Vagina (tissue), 2 donors: ENCODE measurements at regions not wholly inside any gene's neighbourhood (a gene's known extent, or its start where the extent isn't known, plus 50 kb on each side); places are given as distances from the start of the nearest gene placed in this dataset.

ENCODE experiments used
- DNase-seq, 2 donors: peaks; one replicate each; pipeline ENCODE4 v3.0.0-alpha.2; 2017; ENCODE audit errors: extremely low spot score in 2 of 2
- H3K27ac ChIP-seq: fragments of 200-600 bp; sonication (generic); one replicate; pipeline ENCODE4 v1.5.1; 2019
- H3K27me3 ChIP-seq: fragments of 200-600 bp; sonication (generic); one replicate; pipeline ENCODE4 v1.5.1; 2019
- H3K36me3 ChIP-seq, 2 donors: fragments of 200-600 bp; sonication (generic); one replicate each; pipeline ENCODE4 v1.5.1; 2017 to 2019
- H3K4me1 ChIP-seq: fragments of 200-600 bp; sonication (generic); one replicate; pipeline ENCODE4 v1.5.1; 2019
- H3K4me3 ChIP-seq, 2 donors: fragments of 200-600 bp; sonication (generic); 1 replicate in 1 of 2; 2 replicates in 1 of 2; pipeline ENCODE4 v1.5.1; 2016 to 2019
- H3K9me3 ChIP-seq: fragments of 200-600 bp; sonication (generic); one replicate; pipeline ENCODE4 v1.5.1; 2019
- POLR2A ChIP-seq, 2 donors: fragments of 450-650 bp; IDR thresholded peaks; one replicate each; pipeline ENCODE4 v1.6.1; 2017; ENCODE audit warnings: antibody characterized with exemption in 2 of 2, mild to moderate bottlenecking in 2 of 2, moderate library complexity in 2 of 2
- POLR2AphosphoS5 ChIP-seq, 2 donors: sonication (generic); formaldehyde crosslinking; IDR thresholded peaks; one replicate each; pipeline ENCODE4 v1.9.0; 2017; ENCODE audit warnings: antibody characterized with exemption in 2 of 2, mild to moderate bottlenecking in 2 of 2, low read depth in 1 of 2; ENCODE audit not compliant: insufficient read depth in 1 of 2
- intact Hi-C: fragments of 100-400 bp; cut with DNase I; formaldehyde crosslinking; loops from one replicate; pipeline ENCODE4 v1.15.1; 2023
- TF ChIP-seq, protein P1 (sequence below), 3 experiments: fragments of 450-650 bp in 2 of 3; fragments of 200-600 bp in 1 of 3; sonication (generic) in 1 of 3; IDR thresholded peaks; one replicate each; pipeline ENCODE4 v1.5.1; 2017 to 2019; ENCODE audit warnings: antibody characterized with exemption in 3 of 3, mild to moderate bottlenecking in 2 of 3, moderate library complexity in 2 of 3

DNA sequence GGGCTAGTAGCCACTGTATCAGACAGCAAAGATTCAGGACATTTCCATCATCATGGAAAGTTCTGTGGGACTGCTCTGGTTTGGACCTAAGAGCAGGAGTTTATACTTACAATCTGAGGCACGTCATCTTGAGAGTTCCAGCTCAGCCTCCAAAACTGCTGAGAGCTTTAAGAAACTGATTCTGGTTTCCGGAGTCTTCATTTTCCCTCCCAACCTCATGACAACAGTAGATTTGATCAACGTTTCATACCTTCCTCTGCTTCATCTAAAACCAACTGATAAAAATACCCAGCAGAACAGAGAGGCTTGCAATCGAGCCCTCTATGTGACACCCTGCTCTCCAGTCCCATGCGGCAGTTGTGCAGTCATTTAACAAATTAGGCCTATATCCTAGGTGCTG is 64.3 kb upstream of the EPB41L1 start:
- no peak overlapping the region for H3K27ac ChIP-seq
- no peak overlapping the region for H3K4me3 ChIP-seq
- peaks cover 33% of the 10 kb centered on the region for H3K4me1 ChIP-seq
- no peaks in the 10 kb centered on the region for H3K27me3 ChIP-seq
- DNase-seq: no peak
- intact Hi-C loops: no loop called here
- H3K36me3 ChIP-seq: no peaks in the 10 kb centered on the region
- no peaks in the 10 kb centered on the region for H3K9me3 ChIP-seq
- TF ChIP-seq POLR2A (IDR thresholded peaks at IDR 0.05): no peak

DNA sequence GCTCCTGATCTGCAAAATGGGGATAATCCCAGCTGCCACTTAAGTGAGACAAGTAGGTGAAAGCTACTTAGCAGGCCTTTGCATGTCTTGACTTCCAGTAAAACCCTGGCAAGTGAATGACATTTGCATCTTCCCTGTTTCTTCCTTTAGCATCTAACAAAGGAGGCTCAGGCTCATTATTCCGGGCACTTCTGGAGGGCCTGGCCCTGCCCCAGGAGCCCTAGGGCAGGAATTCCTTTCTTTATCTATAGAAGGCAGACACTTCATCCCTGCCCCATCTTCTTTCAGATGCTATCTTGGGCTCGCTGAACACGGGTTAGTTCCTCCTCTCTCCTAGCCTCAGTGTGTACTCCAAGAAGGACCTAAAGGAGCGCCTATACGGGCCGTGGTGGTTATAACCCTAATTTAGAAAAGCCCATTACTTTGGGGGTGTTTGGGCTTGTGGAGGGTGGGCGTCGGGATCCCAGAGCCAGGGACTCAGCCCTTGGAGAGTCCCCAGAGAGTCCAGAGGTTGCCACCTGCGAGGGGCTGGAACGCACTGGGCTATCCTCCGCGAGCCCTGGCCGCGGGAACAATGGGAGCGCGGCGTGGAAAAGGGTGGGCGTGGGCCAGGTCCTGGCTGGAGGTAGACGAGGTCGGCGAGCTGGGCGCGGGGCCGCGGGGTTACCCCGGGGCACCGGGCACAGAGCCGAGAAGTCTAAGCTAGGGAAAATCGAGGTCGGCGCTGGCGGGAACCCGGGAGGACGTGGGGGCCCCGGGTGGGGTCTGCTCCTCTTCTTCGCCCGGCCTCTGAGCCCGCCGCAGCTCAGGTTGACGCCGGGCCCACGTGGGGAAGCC is 62.8 kb upstream of the EPB41L1 start:
- H3K4me1 ChIP-seq: peaks cover 28% of the 10 kb centered on the region
- TF ChIP-seq, protein P1, sequence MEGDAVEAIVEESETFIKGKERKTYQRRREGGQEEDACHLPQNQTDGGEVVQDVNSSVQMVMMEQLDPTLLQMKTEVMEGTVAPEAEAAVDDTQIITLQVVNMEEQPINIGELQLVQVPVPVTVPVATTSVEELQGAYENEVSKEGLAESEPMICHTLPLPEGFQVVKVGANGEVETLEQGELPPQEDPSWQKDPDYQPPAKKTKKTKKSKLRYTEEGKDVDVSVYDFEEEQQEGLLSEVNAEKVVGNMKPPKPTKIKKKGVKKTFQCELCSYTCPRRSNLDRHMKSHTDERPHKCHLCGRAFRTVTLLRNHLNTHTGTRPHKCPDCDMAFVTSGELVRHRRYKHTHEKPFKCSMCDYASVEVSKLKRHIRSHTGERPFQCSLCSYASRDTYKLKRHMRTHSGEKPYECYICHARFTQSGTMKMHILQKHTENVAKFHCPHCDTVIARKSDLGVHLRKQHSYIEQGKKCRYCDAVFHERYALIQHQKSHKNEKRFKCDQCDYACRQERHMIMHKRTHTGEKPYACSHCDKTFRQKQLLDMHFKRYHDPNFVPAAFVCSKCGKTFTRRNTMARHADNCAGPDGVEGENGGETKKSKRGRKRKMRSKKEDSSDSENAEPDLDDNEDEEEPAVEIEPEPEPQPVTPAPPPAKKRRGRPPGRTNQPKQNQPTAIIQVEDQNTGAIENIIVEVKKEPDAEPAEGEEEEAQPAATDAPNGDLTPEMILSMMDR (IDR thresholded peaks at IDR 0.05): no peak
- TF ChIP-seq POLR2AphosphoS5 (IDR thresholded peaks at IDR 0.05; ENCODE audit: insufficient read depth in 1 of 2, low read depth in 1 of 2): no peak
- no peak for TF ChIP-seq POLR2A (IDR thresholded peaks at IDR 0.05)
- H3K9me3 ChIP-seq: no peaks in the 10 kb centered on the region
- intact Hi-C loops: no loop called here
- no peak for DNase-seq
- no peaks in the 10 kb centered on the region for H3K27me3 ChIP-seq
- H3K27ac ChIP-seq: peak overlapping the region; percentile 47
- H3K36me3 ChIP-seq: no peaks in the 10 kb centered on the region
- peak overlapping the region; percentile 60 to 62 for H3K4me3 ChIP-seq

DNA sequence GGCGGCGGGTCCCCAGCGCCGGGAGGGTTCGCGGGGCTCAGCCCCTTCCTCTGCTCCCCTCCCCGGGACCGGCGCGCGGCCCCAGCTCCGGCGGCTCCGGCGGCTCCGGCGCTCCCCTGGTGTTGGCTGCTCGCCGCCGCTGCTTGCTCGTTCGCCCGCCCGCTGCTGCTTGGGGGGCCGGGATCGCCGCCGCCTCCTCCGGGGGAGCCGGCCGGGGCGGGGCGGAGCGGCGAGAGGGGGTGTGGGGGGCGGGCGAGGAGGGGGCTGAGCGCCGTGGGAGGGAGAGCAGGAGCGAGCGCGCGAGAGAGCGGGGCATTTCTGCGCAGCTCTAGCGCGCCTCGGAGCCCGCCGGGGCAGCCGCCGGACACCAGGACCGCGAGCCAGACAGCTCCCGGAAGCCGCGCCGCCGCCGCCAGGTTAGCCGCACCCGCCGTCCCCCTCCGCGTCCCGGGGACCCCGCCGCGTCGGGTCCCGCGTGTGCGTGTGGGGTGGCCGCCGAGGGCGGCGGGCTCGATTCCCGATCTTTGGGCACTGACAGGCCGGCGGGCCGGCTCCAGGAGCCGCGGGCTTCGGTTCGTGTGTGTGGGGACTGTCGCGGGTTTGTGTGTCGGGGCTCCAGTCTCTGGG is 62.0 kb upstream of the EPB41L1 start:
- intact Hi-C loops: no loop called here
- Histone ChIP-seq H3K36me3 (no peaks in the 10 kb centered on the region), H3K4me1 (peaks cover 33% of the 10 kb centered on the region), H3K27ac (peak overlapping the region; percentile 47), H3K9me3 (no peaks in the 10 kb centered on the region), H3K27me3 (no peaks in the 10 kb centered on the region), H3K4me3 (peak overlapping the region; percentile 60 to 62)
- TF ChIP-seq, protein P1 (IDR thresholded peaks at IDR 0.05): no peak
- no peak for TF ChIP-seq POLR2AphosphoS5 (IDR thresholded peaks at IDR 0.05; ENCODE audit: insufficient read depth in 1 of 2, low read depth in 1 of 2)
- no peak for DNase-seq

DNA sequence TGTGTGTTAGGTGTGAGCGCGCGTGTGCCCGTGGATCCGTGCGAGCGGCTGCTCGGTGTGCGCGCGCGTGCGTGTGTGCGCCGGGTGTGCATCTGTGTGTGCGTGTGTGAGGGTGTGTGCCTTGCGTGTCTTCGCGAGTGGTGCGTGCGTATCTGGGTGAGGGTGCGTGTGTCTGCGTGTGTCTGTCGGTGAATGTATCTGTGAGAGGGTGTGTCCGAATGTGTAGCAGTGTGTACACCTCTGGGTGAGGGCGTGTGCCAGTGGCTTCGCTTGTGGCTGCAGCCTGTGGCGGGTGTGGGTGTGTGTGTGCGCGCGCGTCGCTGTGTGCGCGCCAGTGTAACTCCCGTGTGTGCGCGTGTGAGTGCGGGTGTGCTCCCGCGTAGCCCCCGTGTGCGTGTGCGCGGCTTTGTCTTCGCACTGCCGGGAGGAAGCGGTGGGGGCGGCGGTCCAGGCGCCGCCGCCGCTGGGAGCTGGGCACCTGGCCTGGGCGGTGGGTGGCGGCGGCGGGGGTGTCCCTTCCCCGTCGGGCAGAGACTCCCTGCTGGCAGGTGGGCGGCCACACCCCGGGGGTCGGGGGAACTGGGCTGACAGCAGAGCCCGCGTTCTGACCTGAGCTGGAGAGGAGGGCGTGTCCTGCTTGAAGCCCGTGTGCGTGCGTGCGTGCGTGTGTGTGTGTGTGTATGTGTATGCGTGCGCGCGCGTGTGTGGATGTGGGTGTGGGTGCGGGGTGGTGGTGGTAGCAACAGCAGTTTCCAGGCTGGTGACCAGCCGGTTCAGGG is 61.3 kb upstream of the EPB41L1 start:
- Histone ChIP-seq H3K4me3 (peak overlapping the region; percentile 60 to 62), H3K9me3 (no peaks in the 10 kb centered on the region), H3K4me1 (peaks cover 39% of the 10 kb centered on the region), H3K27me3 (no peaks in the 10 kb centered on the region), H3K36me3 (no peaks in the 10 kb centered on the region), H3K27ac (peak overlapping the region; percentile 47)
- intact Hi-C loops: no loop called here
- no peak for DNase-seq
- TF ChIP-seq POLR2AphosphoS5 (IDR thresholded peaks at IDR 0.05; ENCODE audit: insufficient read depth in 1 of 2, low read depth in 1 of 2) (no peak), POLR2A (IDR thresholded peaks at IDR 0.05) (no peak)
- TF ChIP-seq, protein P1 (IDR thresholded peaks at IDR 0.05): no peak

DNA sequence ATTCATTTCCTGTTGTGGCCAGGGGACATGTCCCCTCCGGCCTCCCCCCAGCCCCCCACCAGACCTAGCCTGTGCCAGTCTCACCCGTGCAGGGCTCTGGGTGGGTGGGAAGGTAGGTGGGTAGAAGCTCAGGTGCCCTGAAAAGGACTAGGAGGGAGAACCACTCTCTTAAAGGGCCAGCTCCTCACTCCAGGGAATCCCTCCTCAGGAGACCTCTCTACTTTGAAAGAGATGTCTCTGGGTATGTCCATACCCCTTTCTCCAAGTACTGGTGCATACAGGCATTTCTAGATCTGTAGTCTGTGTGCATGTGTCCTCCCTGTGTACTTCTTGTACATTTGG is 60.8 kb upstream of the EPB41L1 start:
- TF ChIP-seq POLR2AphosphoS5 (IDR thresholded peaks at IDR 0.05; ENCODE audit: insufficient read depth in 1 of 2, low read depth in 1 of 2) (no peak), POLR2A (IDR thresholded peaks at IDR 0.05) (no peak)
- TF ChIP-seq, protein P1 (IDR thresholded peaks at IDR 0.05): no peak
- intact Hi-C loops: no loop called here
- Histone ChIP-seq H3K27me3 (no peaks in the 10 kb centered on the region), H3K4me1 (peaks cover 40% of the 10 kb centered on the region), H3K9me3 (no peaks in the 10 kb centered on the region), H3K27ac (peak overlapping the region; percentile 47), H3K4me3 (peak overlapping the region; percentile 60 to 62), H3K36me3 (no peaks in the 10 kb centered on the region)
- DNase-seq: no peak
